Spleen (tissue), 11 donors: ENCODE measurements at regions not wholly inside any gene's neighbourhood (a gene's known extent, or its start where the extent isn't known, plus 50 kb on each side); places are given as distances from the start of the nearest gene placed in this dataset.

Source experiments
- DNase-seq: peaks from one replicate; pipeline ENCODE4 v3.0.0-alpha.2; 2020
- H3K27ac ChIP-seq, 8 donors: fragments of 200-600 bp; sonication (generic) in 7 of 8; 1 replicate in 4 of 8; 2 replicates in 4 of 8; pipeline versions ENCODE4 v1.5.0 to v1.8.0; 2016 to 2021; ENCODE audit warnings: inconsistent platforms in 4 of 8, mild to moderate bottlenecking in 4 of 8, moderate library complexity in 1 of 8
- H3K27me3 ChIP-seq, 7 donors: fragments of 200-600 bp; sonication (generic) in 6 of 7; replicated peaks in 1 of 7; 1 replicate in 4 of 7; 2 replicates in 3 of 7; pipeline versions ENCODE4 v1.5.0 to v1.8.0; 2016 to 2021; ENCODE audit warnings: inconsistent platforms in 3 of 7, mild to moderate bottlenecking in 1 of 7
- H3K36me3 ChIP-seq, 6 donors: fragments of 200-600 bp; sonication (generic) in 5 of 6; 1 replicate in 4 of 6; 2 replicates in 2 of 6; pipeline versions ENCODE4 v1.5.0 to v1.8.0; 2016 to 2021; ENCODE audit warnings: inconsistent platforms in 2 of 6
- H3K4me1 ChIP-seq, 6 donors: fragments of 200-600 bp; sonication (generic) in 5 of 6; 1 replicate in 3 of 6; 2 replicates in 3 of 6; pipeline versions ENCODE4 v1.5.0 to v1.8.0; 2016 to 2021; ENCODE audit warnings: inconsistent platforms in 3 of 6
- H3K4me3 ChIP-seq, 8 donors: fragments of 200-600 bp; sonication (generic) in 7 of 8; 1 replicate in 4 of 8; 2 replicates in 4 of 8; pipeline versions ENCODE4 v1.5.0 to v1.8.0; 2016 to 2021; ENCODE audit warnings: inconsistent platforms in 4 of 8, mild to moderate bottlenecking in 4 of 8, moderate library complexity in 2 of 8
- H3K9me3 ChIP-seq, 8 donors: fragments of 200-600 bp; sonication (generic) in 7 of 8; 1 replicate in 4 of 8; 2 replicates in 4 of 8; pipeline versions ENCODE4 v1.5.0 to v1.8.0; 2016 to 2021; ENCODE audit warnings: inconsistent platforms in 4 of 8
- POLR2A ChIP-seq, 3 donors: fragments of 450-650 bp; IDR thresholded peaks; one replicate each; pipeline ENCODE4 v1.5.1; 2017; ENCODE audit warnings: antibody characterized with exemption in 3 of 3, mild to moderate bottlenecking in 1 of 3
- POLR2AphosphoS5 ChIP-seq, 3 donors: sonication (generic); formaldehyde crosslinking; IDR thresholded peaks; one replicate each; pipeline ENCODE4 v1.5.1; 2017; ENCODE audit warnings: antibody characterized with exemption in 3 of 3
- WGBS, 5 donors: extraction: QIAGEN DNeasy Blood & Tissue Kit in 3 of 5; methylation state at CpG; one replicate each; pipeline versions ENCODE4 v1.1.5 to v1.1.7; 2013 to 2018; 5-methylcytosine and 5-hydroxymethylcytosine counted together
- intact Hi-C: fragments of 100-400 bp; cut with DNase I; formaldehyde crosslinking; loops from one replicate; pipeline ENCODE4 v1.15.0; 2023; ENCODE audit warnings: low total_unique reads
- TF ChIP-seq, protein P1 (sequence below), 11 experiments: fragments of 200-600 bp in 7 of 11; fragments of 450-650 bp in 4 of 11; sonication (generic) in 4 of 11; IDR thresholded peaks in 8 of 11; conservative IDR thresholded peaks in 3 of 11; 1 replicate in 7 of 11; 2 replicates in 4 of 11; pipeline versions ENCODE4 v1.4.0 to v1.8.0; 2016 to 2021; ENCODE audit warnings: antibody characterized with exemption in 11 of 11, inconsistent platforms in 4 of 11, mild to moderate bottlenecking in 1 of 11
- donor health status: healthy with polysubstance abuse.
- donor health status: DM: no; HTN: no; CAD: no; lungs with moderate emphysema.
- donor health status: DM: no; HTN: no; CAD: no.
- donor health status: Bipolar disorder and iron deficiency.
- donor health status: healthy.
- donor health status: DM: no; HTN: no; CAD: no.
- donor health status: DM: yes; HTN: yes; CAD: no.

DNA sequence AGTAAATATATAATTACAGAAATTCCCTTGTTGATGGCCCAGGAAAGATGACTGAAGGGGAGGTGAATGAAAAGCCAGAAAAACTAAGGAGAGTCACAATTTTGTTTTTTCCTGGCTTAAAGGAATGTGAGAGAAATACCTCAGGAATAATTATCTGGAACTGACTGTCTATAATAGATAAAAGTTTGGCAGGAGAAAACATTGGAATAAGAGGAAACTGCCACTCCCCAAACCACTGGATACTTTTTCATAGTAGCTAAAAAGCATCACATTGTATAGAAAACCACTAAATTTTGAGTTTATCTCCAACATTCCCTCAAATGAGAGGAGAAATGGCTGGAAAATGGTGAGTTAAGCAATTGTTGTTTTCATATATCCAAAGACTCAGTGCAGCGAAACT is 326.0 kb downstream of the NPR3 start:
- H3K4me3 ChIP-seq = no peak overlapping the region
- H3K27me3 ChIP-seq = no peaks in the 10 kb centered on the region
- WGBS, 5 donors = 71 to 94% (median 91%) methylated on average over 1 of the region's 1 CpG
- no peak for DNase-seq
- TF ChIP-seq POLR2AphosphoS5 (IDR thresholded peaks at IDR 0.05) (no peak), POLR2A (IDR thresholded peaks at IDR 0.05) (no peak)
- TF ChIP-seq, protein P1, sequence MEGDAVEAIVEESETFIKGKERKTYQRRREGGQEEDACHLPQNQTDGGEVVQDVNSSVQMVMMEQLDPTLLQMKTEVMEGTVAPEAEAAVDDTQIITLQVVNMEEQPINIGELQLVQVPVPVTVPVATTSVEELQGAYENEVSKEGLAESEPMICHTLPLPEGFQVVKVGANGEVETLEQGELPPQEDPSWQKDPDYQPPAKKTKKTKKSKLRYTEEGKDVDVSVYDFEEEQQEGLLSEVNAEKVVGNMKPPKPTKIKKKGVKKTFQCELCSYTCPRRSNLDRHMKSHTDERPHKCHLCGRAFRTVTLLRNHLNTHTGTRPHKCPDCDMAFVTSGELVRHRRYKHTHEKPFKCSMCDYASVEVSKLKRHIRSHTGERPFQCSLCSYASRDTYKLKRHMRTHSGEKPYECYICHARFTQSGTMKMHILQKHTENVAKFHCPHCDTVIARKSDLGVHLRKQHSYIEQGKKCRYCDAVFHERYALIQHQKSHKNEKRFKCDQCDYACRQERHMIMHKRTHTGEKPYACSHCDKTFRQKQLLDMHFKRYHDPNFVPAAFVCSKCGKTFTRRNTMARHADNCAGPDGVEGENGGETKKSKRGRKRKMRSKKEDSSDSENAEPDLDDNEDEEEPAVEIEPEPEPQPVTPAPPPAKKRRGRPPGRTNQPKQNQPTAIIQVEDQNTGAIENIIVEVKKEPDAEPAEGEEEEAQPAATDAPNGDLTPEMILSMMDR (IDR thresholded peaks at IDR 0.05 in 8 of 11, conservative IDR thresholded peaks at IDR 0.05 in 3 of 11) = no peak
- no peaks in the 10 kb centered on the region for H3K4me1 ChIP-seq
- no peaks in the 10 kb centered on the region for H3K36me3 ChIP-seq
- intact Hi-C loops = no loop called here
- no peak overlapping the region for H3K27ac ChIP-seq
- peaks cover 3 to 27% (median 20%) of the 10 kb centered on the region in 8 donors for H3K9me3 ChIP-seq

DNA sequence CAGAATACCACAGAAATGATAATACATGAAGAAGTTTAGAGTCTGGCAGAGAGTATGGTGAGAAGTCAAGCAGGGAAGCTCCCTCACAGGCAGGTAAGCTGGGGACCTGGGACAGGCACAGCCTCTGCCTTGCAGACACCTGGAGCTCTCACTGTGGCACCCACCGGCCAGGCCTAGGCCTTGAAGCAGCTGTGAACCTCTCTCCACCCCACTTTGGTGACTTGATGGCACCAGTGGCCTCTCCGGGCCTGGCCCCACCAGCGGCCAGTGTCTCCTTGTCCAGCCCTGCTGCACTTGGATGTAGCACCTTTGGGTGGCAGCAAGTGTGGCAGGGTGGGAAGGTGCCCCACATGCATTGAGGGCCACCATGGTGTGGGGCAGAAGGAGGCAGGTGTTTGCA is 330.5 kb downstream of the NPR3 start:
- no peak for DNase-seq

DNA sequence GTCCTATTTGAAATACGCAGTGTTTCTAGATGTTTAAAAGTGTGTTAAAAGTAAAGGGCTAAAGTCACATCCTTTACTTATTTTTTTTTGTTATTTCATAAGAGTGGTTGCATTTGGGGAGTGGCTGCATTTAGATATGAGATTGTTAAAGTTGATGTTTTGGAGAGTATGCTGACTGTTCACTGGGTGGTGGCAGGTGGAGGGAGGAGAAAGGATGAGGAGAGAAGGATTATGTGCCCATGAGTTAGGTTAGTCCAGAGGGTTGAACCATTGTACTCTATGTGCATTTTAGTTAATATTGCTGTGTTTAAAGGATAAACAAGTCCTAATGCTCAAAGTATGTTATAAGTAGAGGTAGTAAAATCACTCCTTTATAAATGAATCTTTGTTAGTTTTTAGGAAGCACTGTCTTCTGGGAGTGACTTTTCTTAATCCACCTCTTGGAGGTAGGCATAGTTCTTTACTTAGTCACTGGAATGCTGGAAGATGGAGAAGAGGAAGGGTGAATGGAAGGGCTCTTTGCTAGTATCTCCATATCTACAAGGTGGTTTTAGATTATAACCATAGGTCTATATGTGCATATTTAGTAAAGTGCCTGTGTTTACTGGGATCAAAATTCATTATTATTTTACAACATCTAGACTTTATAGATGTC is 332.3 kb downstream of the NPR3 start:
- Histone ChIP-seq H3K27ac (no peak overlapping the region), H3K4me1 (no peaks in the 10 kb centered on the region), H3K9me3 (peaks cover 3 to 40% (median 22%) of the 10 kb centered on the region in 8 donors), H3K4me3 (no peak overlapping the region), H3K36me3 (no peaks in the 10 kb centered on the region), H3K27me3 (no peaks in the 10 kb centered on the region)
- TF ChIP-seq POLR2A (IDR thresholded peaks at IDR 0.05) (no peak), POLR2AphosphoS5 (IDR thresholded peaks at IDR 0.05) (no peak)
- TF ChIP-seq, protein P1 (IDR thresholded peaks at IDR 0.05 in 8 of 11, conservative IDR thresholded peaks at IDR 0.05 in 3 of 11) = no peak
- 54 to 93% (median 84%) methylated on average over 1 of the region's 1 CpG for WGBS, 5 donors
- DNase-seq = no peak
- intact Hi-C loops = no loop called here

More for the DNA sequence above, 330.5 kb downstream of the NPR3 start:
- no peak overlapping the region for H3K27ac ChIP-seq
- intact Hi-C loops = no loop called here
- H3K36me3 ChIP-seq = no peaks in the 10 kb centered on the region
- H3K27me3 ChIP-seq = no peaks in the 10 kb centered on the region
- TF ChIP-seq, protein P1 (IDR thresholded peaks at IDR 0.05 in 8 of 11, conservative IDR thresholded peaks at IDR 0.05 in 3 of 11) = no peak
- TF ChIP-seq POLR2A (IDR thresholded peaks at IDR 0.05) = no peak
- TF ChIP-seq POLR2AphosphoS5 (IDR thresholded peaks at IDR 0.05) = no peak
- H3K4me3 ChIP-seq = no peak overlapping the region
- 77 to 97% (median 90%) methylated on average over 2 to 3 of the region's 3 CpGs for WGBS, 5 donors
- H3K9me3 ChIP-seq = peaks cover 3 to 40% (median 22%) of the 10 kb centered on the region in 8 donors
- H3K4me1 ChIP-seq = no peaks in the 10 kb centered on the region

DNA sequence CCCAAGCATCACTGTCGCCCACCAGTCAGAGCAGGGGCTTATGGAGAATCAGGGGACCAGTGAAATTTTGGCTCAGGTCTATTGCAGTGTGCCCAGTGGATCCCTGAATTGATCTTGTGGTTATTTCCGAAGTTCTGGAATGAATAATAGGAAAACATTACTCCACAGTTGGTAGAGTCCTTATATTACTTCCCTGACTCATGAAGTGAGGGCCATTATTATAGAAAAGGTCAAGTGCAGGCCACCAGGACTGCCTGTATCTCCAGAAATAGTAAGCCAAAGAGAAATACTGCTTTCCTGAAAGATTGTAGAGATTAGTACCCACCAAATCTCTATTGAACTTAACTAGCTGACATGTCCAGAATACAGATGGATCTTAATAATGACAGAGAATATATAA is 335.0 kb downstream of the NPR3 start:
- no peak for DNase-seq
- Histone ChIP-seq H3K27ac (no peak overlapping the region), H3K4me3 (no peak overlapping the region), H3K36me3 (no peaks in the 10 kb centered on the region), H3K27me3 (peaks cover 0 to 6% (median 0%) of the 10 kb centered on the region in 7 donors), H3K4me1 (no peaks in the 10 kb centered on the region), H3K9me3 (peaks cover 1 to 26% (median 8%) of the 10 kb centered on the region in 8 donors)
- intact Hi-C loops = no loop called here
- 54 to 67% (median 60%) methylated on average over 2 of the region's 2 CpGs for WGBS, 5 donors
- TF ChIP-seq POLR2AphosphoS5 (IDR thresholded peaks at IDR 0.05) (no peak), POLR2A (IDR thresholded peaks at IDR 0.05) (no peak)
- TF ChIP-seq, protein P1 (IDR thresholded peaks at IDR 0.05 in 8 of 11, conservative IDR thresholded peaks at IDR 0.05 in 3 of 11) = no peak
